ENCODE measurements at regions not wholly inside any gene's neighbourhood (a gene's known extent, or its start where the extent isn't known, plus 50 kb on each side); places are given as distances from the start of the nearest gene placed in this dataset.
"Not testable (repeated sequence)": the region's sequence is repeated elsewhere in the genome, so short reads cannot be mapped to it uniquely, and the experiment has no call there.

DNA sequence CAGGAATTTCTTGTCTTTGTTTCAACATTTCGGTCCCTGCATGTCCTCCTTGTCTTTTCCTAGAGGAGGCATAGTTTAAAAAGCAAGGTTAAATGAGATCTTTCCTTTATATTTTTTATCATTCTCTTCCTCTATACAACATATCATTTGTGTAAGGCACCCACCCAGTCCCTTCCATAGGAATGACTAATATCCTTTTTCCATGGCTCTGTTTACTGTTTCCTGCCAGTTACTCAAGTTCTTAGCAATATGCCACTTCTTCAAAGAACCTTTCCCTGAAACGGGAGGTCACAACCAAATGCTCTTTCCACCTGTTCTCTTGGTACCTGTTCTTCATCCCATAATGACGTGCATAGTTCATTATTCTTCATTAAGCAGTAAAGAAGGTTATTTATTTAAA lies 1237.1 kb upstream of the GOT2 start:
- no peak for DNase-seq (ENCODE audit: low read depth)
- no peak overlapping the region for H3K4me3 ChIP-seq (ENCODE audit: control insufficient read depth, low read depth, low read length)
- TF ChIP-seq, protein P1, sequence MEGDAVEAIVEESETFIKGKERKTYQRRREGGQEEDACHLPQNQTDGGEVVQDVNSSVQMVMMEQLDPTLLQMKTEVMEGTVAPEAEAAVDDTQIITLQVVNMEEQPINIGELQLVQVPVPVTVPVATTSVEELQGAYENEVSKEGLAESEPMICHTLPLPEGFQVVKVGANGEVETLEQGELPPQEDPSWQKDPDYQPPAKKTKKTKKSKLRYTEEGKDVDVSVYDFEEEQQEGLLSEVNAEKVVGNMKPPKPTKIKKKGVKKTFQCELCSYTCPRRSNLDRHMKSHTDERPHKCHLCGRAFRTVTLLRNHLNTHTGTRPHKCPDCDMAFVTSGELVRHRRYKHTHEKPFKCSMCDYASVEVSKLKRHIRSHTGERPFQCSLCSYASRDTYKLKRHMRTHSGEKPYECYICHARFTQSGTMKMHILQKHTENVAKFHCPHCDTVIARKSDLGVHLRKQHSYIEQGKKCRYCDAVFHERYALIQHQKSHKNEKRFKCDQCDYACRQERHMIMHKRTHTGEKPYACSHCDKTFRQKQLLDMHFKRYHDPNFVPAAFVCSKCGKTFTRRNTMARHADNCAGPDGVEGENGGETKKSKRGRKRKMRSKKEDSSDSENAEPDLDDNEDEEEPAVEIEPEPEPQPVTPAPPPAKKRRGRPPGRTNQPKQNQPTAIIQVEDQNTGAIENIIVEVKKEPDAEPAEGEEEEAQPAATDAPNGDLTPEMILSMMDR (conservative IDR thresholded peaks at IDR 0.05; ENCODE audit: control insufficient read depth, insufficient read depth, low read depth, low read length), result no peak

- TF ChIP-seq, protein P1 (conservative IDR thresholded peaks at IDR 0.05; ENCODE audit: control insufficient read depth, insufficient read depth, low read depth, low read length), result no peak
- no peak overlapping the region for H3K4me3 ChIP-seq (ENCODE audit: control insufficient read depth, low read depth, low read length)
- no peak for DNase-seq (ENCODE audit: low read depth)
Measured at GRCh38 chr16:59964232-59964924, 1230.3 kb upstream of the GOT2 start.

GRCh38 chr16:59959311-59959710 lies 1225.2 kb upstream of the GOT2 start:
- no peak for DNase-seq (ENCODE audit: low read depth)
- TF ChIP-seq, protein P1 (conservative IDR thresholded peaks at IDR 0.05; ENCODE audit: control insufficient read depth, insufficient read depth, low read depth, low read length), result no peak
- H3K4me3 ChIP-seq (ENCODE audit: control insufficient read depth, low read depth, low read length), result no peak overlapping the region

DNA sequence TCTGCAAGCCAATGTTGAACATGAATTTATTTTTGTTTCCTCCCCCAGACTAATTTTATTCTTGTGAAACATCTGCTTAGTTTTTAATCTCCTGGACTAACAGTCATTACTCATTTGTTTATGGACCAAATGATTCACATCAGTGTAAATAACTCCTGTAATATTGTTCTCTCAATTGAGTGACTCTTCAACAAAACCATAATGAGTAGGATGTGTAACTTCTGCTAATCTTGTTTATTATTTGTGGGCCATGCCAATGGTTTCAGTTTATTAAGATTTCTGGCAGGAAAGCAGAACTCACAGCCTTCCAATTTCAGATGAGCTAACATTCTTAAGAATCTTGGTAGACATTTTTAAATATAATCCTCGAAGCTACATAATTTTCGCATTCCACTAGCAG lies 1216.3 kb upstream of the GOT2 start:
- DNase-seq (ENCODE audit: low read depth), result no peak
- TF ChIP-seq, protein P1 (conservative IDR thresholded peaks at IDR 0.05; ENCODE audit: control insufficient read depth, insufficient read depth, low read depth, low read length), result no peak
- no peak overlapping the region for H3K4me3 ChIP-seq (ENCODE audit: control insufficient read depth, low read depth, low read length)

DNA sequence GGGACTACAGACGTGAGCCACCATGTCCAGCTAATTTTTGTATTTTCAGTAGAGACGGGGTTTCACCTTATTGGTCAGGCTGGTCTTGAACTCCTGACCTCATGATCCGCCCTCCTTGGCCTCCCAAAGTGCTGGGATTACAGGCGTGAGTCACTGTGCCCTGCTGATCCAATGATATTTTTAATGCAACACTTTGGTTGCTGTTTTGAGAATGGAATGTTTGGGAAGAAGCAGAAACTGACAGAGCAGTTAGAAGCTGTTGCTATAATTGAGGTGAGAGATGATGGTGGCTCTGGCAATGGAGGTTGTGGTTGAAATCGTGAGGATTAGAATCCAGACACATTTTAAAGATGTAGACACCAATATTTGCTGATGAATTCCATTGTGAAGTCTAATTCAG lies 1209.9 kb upstream of the GOT2 start:
- H3K4me3 ChIP-seq (ENCODE audit: control insufficient read depth, low read depth, low read length); DNase-seq (ENCODE audit: low read depth): not testable (repeated sequence)

DNA sequence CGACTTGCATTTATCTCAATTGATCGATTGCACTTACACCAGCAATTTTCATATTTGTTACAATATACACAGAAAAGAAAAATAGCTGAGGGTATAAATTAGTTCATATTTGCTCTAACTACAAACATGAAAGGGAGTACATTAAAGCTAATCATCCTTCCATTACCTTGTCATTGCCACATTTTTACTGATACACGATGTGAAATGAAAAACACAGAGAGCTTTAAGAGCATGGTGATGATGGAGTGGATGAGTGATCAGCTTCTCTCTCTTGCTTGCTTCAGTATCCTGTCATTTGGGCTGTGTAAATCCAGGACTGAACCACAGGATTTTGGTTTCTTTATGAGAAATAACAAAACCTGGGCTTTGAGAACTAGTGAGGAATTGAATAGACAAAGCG lies 1207.5 kb upstream of the GOT2 start:
- DNase-seq (ENCODE audit: low read depth), result no peak
- TF ChIP-seq, protein P1 (conservative IDR thresholded peaks at IDR 0.05; ENCODE audit: control insufficient read depth, insufficient read depth, low read depth, low read length), result no peak
- H3K4me3 ChIP-seq (ENCODE audit: control insufficient read depth, low read depth, low read length), result no peak overlapping the region

DNA sequence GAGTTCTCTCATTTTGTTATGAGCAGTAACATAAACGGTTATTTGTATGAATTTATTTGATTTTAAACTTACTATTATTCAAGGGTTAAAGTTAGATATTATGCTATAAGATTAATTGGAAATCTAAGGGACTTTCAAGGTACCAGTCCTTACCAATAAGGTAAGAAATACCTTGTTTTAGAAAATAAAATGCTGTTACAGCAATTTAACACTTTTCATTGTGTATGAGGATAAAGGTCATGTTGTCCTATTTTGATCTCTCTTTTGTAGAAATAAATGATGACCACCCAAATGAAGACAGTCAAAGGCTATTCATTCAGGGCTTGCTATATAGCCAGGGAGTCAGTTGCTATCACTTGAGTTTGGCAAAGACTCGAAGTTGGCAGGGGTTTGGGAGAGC lies 1185.9 kb upstream of the GOT2 start:
- no peak overlapping the region for H3K4me3 ChIP-seq (ENCODE audit: control insufficient read depth, low read depth, low read length)
- TF ChIP-seq, protein P1 (conservative IDR thresholded peaks at IDR 0.05; ENCODE audit: control insufficient read depth, insufficient read depth, low read depth, low read length), result no peak
- no peak for DNase-seq (ENCODE audit: low read depth)
